ENCODE measurements at regions not wholly inside any gene's neighbourhood (a gene's known extent, or its start where the extent isn't known, plus 50 kb on each side); places are given as distances from the start of the nearest gene placed in this dataset.

GRCh38 chr1:104092698-104093097 is 343.0 kb downstream of the AMY1C start:
- ATAC-seq (ENCODE audit: insufficient read depth, low read depth) (no peak), DNase-seq (no peak)
- Histone ChIP-seq H3K27me3 (ENCODE audit: insufficient read depth, low read length, poor library complexity) (no peaks in the 10 kb centered on the region), H3K4me2 (ENCODE audit: insufficient read depth, low read length) (no peak overlapping the region), H3K9me3 (ENCODE audit: insufficient read depth, low read length, severe bottlenecking) (no peaks in the 10 kb centered on the region), H3K36me3 (ENCODE audit: insufficient read depth, low read length) (no peaks in the 10 kb centered on the region), H3K79me2 (ENCODE audit: insufficient read depth, low read length) (no peaks in the 10 kb centered on the region), H3K27ac (ENCODE audit: low read length) (no peak overlapping the region), H4K20me1 (ENCODE audit: insufficient read depth, low read length) (no peaks in the 10 kb centered on the region), H3K4me1 (ENCODE audit: insufficient read depth, low read length) (no peaks in the 10 kb centered on the region), H3K4me3 (ENCODE audit: low read depth in 1 of 2, low read length in 2 of 2) (no peak overlapping the region), H2AFZ (ENCODE audit: low read depth, low read length) (no peak overlapping the region), H3K9ac (ENCODE audit: low read depth, low read length) (no peak overlapping the region)
- TF ChIP-seq EZH2 (IDR thresholded peaks at IDR 0.05; ENCODE audit: borderline replicate concordance, low read depth, low read length, severe bottlenecking), result no peak

- Histone ChIP-seq H3K36me3 (ENCODE audit: insufficient read depth, low read length) (no peaks in the 10 kb centered on the region), H3K9me3 (ENCODE audit: insufficient read depth, low read length, severe bottlenecking) (no peaks in the 10 kb centered on the region), H3K27ac (ENCODE audit: low read length) (no peak overlapping the region), H2AFZ (ENCODE audit: low read depth, low read length) (no peak overlapping the region), H3K4me3 (ENCODE audit: low read depth in 1 of 2, low read length in 2 of 2) (no peak overlapping the region), H3K27me3 (ENCODE audit: insufficient read depth, low read length, poor library complexity) (no peaks in the 10 kb centered on the region), H3K79me2 (ENCODE audit: insufficient read depth, low read length) (no peaks in the 10 kb centered on the region), H4K20me1 (ENCODE audit: insufficient read depth, low read length) (no peaks in the 10 kb centered on the region), H3K4me2 (ENCODE audit: insufficient read depth, low read length) (no peak overlapping the region), H3K9ac (ENCODE audit: low read depth, low read length) (no peak overlapping the region), H3K4me1 (ENCODE audit: insufficient read depth, low read length) (no peaks in the 10 kb centered on the region)
- no peak for DNase-seq
- no peak for ATAC-seq (ENCODE audit: insufficient read depth, low read depth)
- no peak for TF ChIP-seq CTCF (IDR thresholded peaks at IDR 0.05; ENCODE audit: borderline replicate concordance, extremely low read depth, low read length, poor library complexity, severe bottlenecking)
- TF ChIP-seq EZH2 (IDR thresholded peaks at IDR 0.05; ENCODE audit: borderline replicate concordance, low read depth, low read length, severe bottlenecking), result no peak
Measured at GRCh38 chr1:104098837-104099236, 349.1 kb downstream of the AMY1C start.

GRCh38 chr1:104100115-104100514 is 350.4 kb downstream of the AMY1C start:
- no peak overlapping the region for H3K27ac ChIP-seq (ENCODE audit: low read length)
- ATAC-seq (ENCODE audit: insufficient read depth, low read depth), result no peak
- no peak overlapping the region for H3K4me2 ChIP-seq (ENCODE audit: insufficient read depth, low read length)
- TF ChIP-seq CTCF (IDR thresholded peaks at IDR 0.05; ENCODE audit: borderline replicate concordance, extremely low read depth, low read length, poor library complexity, severe bottlenecking) (no peak), EZH2 (IDR thresholded peaks at IDR 0.05; ENCODE audit: borderline replicate concordance, low read depth, low read length, severe bottlenecking) (no peak)
- H3K9me3 ChIP-seq (ENCODE audit: insufficient read depth, low read length, severe bottlenecking), result no peaks in the 10 kb centered on the region
- H3K4me1 ChIP-seq (ENCODE audit: insufficient read depth, low read length), result no peaks in the 10 kb centered on the region
- H2AFZ ChIP-seq (ENCODE audit: low read depth, low read length), result no peak overlapping the region
- DNase-seq, result no peak
- no peaks in the 10 kb centered on the region for H3K36me3 ChIP-seq (ENCODE audit: insufficient read depth, low read length)
- no peaks in the 10 kb centered on the region for H4K20me1 ChIP-seq (ENCODE audit: insufficient read depth, low read length)
- no peaks in the 10 kb centered on the region for H3K27me3 ChIP-seq (ENCODE audit: insufficient read depth, low read length, poor library complexity)
- no peak overlapping the region for H3K9ac ChIP-seq (ENCODE audit: low read depth, low read length)
- no peak overlapping the region for H3K4me3 ChIP-seq (ENCODE audit: low read depth in 1 of 2, low read length in 2 of 2)
- no peaks in the 10 kb centered on the region for H3K79me2 ChIP-seq (ENCODE audit: insufficient read depth, low read length)

GRCh38 chr1:104105465-104105864 is 355.8 kb downstream of the AMY1C start:
- no peaks in the 10 kb centered on the region for H3K9me3 ChIP-seq (ENCODE audit: insufficient read depth, low read length, severe bottlenecking)
- H4K20me1 ChIP-seq (ENCODE audit: insufficient read depth, low read length), result no peaks in the 10 kb centered on the region
- no peak overlapping the region for H3K27ac ChIP-seq (ENCODE audit: low read length)
- no peaks in the 10 kb centered on the region for H3K27me3 ChIP-seq (ENCODE audit: insufficient read depth, low read length, poor library complexity)
- no peak overlapping the region for H3K4me3 ChIP-seq (ENCODE audit: low read depth in 1 of 2, low read length in 2 of 2)
- H3K4me1 ChIP-seq (ENCODE audit: insufficient read depth, low read length), result no peaks in the 10 kb centered on the region
- no peaks in the 10 kb centered on the region for H3K79me2 ChIP-seq (ENCODE audit: insufficient read depth, low read length)
- H3K4me2 ChIP-seq (ENCODE audit: insufficient read depth, low read length), result no peak overlapping the region
- ATAC-seq (ENCODE audit: insufficient read depth, low read depth) (no peak), DNase-seq (no peak)
- no peak overlapping the region for H3K9ac ChIP-seq (ENCODE audit: low read depth, low read length)
- TF ChIP-seq CTCF (IDR thresholded peaks at IDR 0.05; ENCODE audit: borderline replicate concordance, extremely low read depth, low read length, poor library complexity, severe bottlenecking) (no peak), EZH2 (IDR thresholded peaks at IDR 0.05; ENCODE audit: borderline replicate concordance, low read depth, low read length, severe bottlenecking) (no peak)
- H3K36me3 ChIP-seq (ENCODE audit: insufficient read depth, low read length), result no peaks in the 10 kb centered on the region
- no peak overlapping the region for H2AFZ ChIP-seq (ENCODE audit: low read depth, low read length)
